Activated CD4-positive, alpha-beta T cell treated with anti-CD3 and anti-CD28 coated beads, Interleukin-10, Interleukin-2, amounts not matched to agents 100 ng/mL and 50 ng/mL, durations not matched to agents 16 hours and 8 hours (primary cell): ENCODE measurements at regions not wholly inside any gene's neighbourhood (a gene's known extent, or its start where the extent isn't known, plus 50 kb on each side); places are given as distances from the start of the nearest gene placed in this dataset.

Experiments used
- DNase-seq: peaks from one replicate; pipeline ENCODE4 v3.0.0-alpha.2; 2020

GRCh38 chr5:68727931-68728330 is 365.9 kb upstream of the SLC30A5 start:
- no peak for DNase-seq

GRCh38 chr5:68729678-68730077 is 364.1 kb upstream of the SLC30A5 start:
- DNase-seq: no peak

GRCh38 chr5:68730220-68730978 is 363.4 kb upstream of the SLC30A5 start:
- no peak for DNase-seq

- DNase-seq: no peak
These were observed 362.7 kb upstream of the SLC30A5 start for GRCh38 chr5:68730979-68731654.

- DNase-seq: no peak
These were observed 361.6 kb upstream of the SLC30A5 start for GRCh38 chr5:68732251-68732650.

- DNase-seq: no peak
These were observed 359.0 kb upstream of the SLC30A5 start for GRCh38 chr5:68734781-68735180.

GRCh38 chr5:68738236-68738635 is 355.6 kb upstream of the SLC30A5 start:
- DNase-seq: no peak

GRCh38 chr5:68738841-68739240 is 355.0 kb upstream of the SLC30A5 start:
- no peak for DNase-seq

- no peak for DNase-seq
These were observed 354.1 kb upstream of the SLC30A5 start for GRCh38 chr5:68739752-68740151.

GRCh38 chr5:68740226-68740910 is 353.4 kb upstream of the SLC30A5 start:
- DNase-seq: no peak

GRCh38 chr5:68744206-68744605 is 349.6 kb upstream of the SLC30A5 start:
- DNase-seq: no peak

GRCh38 chr5:68745448-68745847 is 348.4 kb upstream of the SLC30A5 start:
- no peak for DNase-seq

- DNase-seq: no peak
These were observed 347.6 kb upstream of the SLC30A5 start for GRCh38 chr5:68746220-68746619.

- DNase-seq: no peak
These were observed 347.0 kb upstream of the SLC30A5 start for GRCh38 chr5:68746643-68747420.

- no peak for DNase-seq
These were observed 346.3 kb upstream of the SLC30A5 start for GRCh38 chr5:68747521-68747920.

GRCh38 chr5:68748101-68748500 is 345.7 kb upstream of the SLC30A5 start:
- DNase-seq: no peak

- DNase-seq: no peak
These were observed 344.7 kb upstream of the SLC30A5 start for GRCh38 chr5:68749077-68749476.

- peak; percentile 15 for DNase-seq
These were observed 344.2 kb upstream of the SLC30A5 start for GRCh38 chr5:68749631-68750030.

GRCh38 chr5:68751661-68752060 is 342.2 kb upstream of the SLC30A5 start:
- no peak for DNase-seq

- DNase-seq: no peak
These were observed 339.3 kb upstream of the SLC30A5 start for GRCh38 chr5:68754536-68754935.

- no peak for DNase-seq
These were observed 338.5 kb upstream of the SLC30A5 start for GRCh38 chr5:68755293-68755692.

- no peak for DNase-seq
These were observed 336.8 kb upstream of the SLC30A5 start for GRCh38 chr5:68757006-68757405.

GRCh38 chr5:68757626-68758212 is 336.1 kb upstream of the SLC30A5 start:
- no peak for DNase-seq
